ENCODE measurements at regions not wholly inside any gene's neighbourhood (a gene's known extent, or its start where the extent isn't known, plus 50 kb on each side); places are given as distances from the start of the nearest gene placed in this dataset.
"Not testable (repeated sequence)": the region's sequence is repeated elsewhere in the genome, so short reads cannot be mapped to it uniquely, and the experiment has no call there.

- DNase-seq, result not testable (repeated sequence)
Measured at GRCh38 chr5:176061269-176061622, 93.1 kb upstream of the THOC3 start.

GRCh38 chr5:176061660-176062059 is 93.5 kb upstream of the THOC3 start:
- not testable (repeated sequence) for DNase-seq

GRCh38 chr5:176066262-176066945 is 98.3 kb upstream of the THOC3 start:
- not testable (repeated sequence) for DNase-seq

- not testable (repeated sequence) for DNase-seq
Measured at GRCh38 chr5:176067162-176067561, 99.0 kb upstream of the THOC3 start.

- DNase-seq, result not testable (repeated sequence)
Measured at GRCh38 chr5:176067948-176068347, 99.8 kb upstream of the THOC3 start.

GRCh38 chr5:176073996-176074571 is 106.0 kb upstream of the THOC3 start:
- DNase-seq, result not testable (repeated sequence)

- not testable (repeated sequence) for DNase-seq
Measured at GRCh38 chr5:176083717-176084116, 115.6 kb upstream of the THOC3 start.

- not testable (repeated sequence) for DNase-seq
Measured at GRCh38 chr5:176103083-176103482, 135.0 kb upstream of the THOC3 start.

- not testable (repeated sequence) for DNase-seq
Measured at GRCh38 chr5:176112888-176113287, 125.3 kb upstream of the SIMC1 start.

- not testable (repeated sequence) for DNase-seq
Measured at GRCh38 chr5:176113673-176114335, 124.4 kb upstream of the SIMC1 start.

- not testable (repeated sequence) for DNase-seq
Measured at GRCh38 chr5:176114825-176115224, 123.4 kb upstream of the SIMC1 start.

GRCh38 chr5:176117699-176118238 is 120.5 kb upstream of the SIMC1 start:
- DNase-seq, result not testable (repeated sequence)

- DNase-seq, result not testable (repeated sequence)
Measured at GRCh38 chr5:176122361-176122760, 115.9 kb upstream of the SIMC1 start.

GRCh38 chr5:176124120-176124519 is 114.1 kb upstream of the SIMC1 start:
- DNase-seq, result not testable (repeated sequence)

- DNase-seq, result no peak
Measured at GRCh38 chr5:176131771-176132170, 106.5 kb upstream of the SIMC1 start.

GRCh38 chr5:176132471-176133288 is 105.5 kb upstream of the SIMC1 start:
- DNase-seq, result no peak

GRCh38 chr5:176133289-176133870 is 104.8 kb upstream of the SIMC1 start:
- DNase-seq, result no peak

- no peak for DNase-seq
Measured at GRCh38 chr5:176133877-176134276, 104.3 kb upstream of the SIMC1 start.

GRCh38 chr5:176134529-176135223 is 103.5 kb upstream of the SIMC1 start:
- DNase-seq, result no peak

GRCh38 chr5:176140138-176140537 is 98.1 kb upstream of the SIMC1 start:
- not testable (repeated sequence) for DNase-seq

- DNase-seq, result no peak
Measured at GRCh38 chr5:176144508-176144907, 93.7 kb upstream of the SIMC1 start.

GRCh38 chr5:176149948-176150347 is 88.3 kb upstream of the SIMC1 start:
- DNase-seq, result not testable (repeated sequence)

All from AML-193 (cell line).